ENCODE measurements at regions not wholly inside any gene's neighbourhood (a gene's known extent, or its start where the extent isn't known, plus 50 kb on each side); places are given as distances from the start of the nearest gene placed in this dataset.
"Not testable (repeated sequence)": the region's sequence is repeated elsewhere in the genome, so short reads cannot be mapped to it uniquely, and the experiment has no call there.

DNA sequence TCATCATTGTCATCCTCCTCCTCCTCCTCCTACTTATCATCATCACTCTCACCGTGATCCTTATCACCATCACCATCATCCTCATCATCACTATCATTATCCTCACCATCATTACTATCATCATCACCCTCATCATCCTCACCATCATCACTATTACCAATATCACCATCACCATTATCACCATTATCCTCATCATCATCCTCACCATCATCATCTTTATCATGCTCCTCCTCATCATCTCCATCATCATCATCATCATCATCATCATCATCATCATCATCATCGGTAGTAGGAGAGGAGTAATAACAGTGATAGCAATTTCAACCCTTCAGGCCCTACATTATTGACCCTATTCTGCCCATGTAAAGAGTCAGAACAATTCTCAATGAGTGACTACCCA lies 345.9 kb upstream of the ZNF32 start:
- TF ChIP-seq POLR2A (IDR thresholded peaks at IDR 0.05): no peak
- TF ChIP-seq, protein P1, sequence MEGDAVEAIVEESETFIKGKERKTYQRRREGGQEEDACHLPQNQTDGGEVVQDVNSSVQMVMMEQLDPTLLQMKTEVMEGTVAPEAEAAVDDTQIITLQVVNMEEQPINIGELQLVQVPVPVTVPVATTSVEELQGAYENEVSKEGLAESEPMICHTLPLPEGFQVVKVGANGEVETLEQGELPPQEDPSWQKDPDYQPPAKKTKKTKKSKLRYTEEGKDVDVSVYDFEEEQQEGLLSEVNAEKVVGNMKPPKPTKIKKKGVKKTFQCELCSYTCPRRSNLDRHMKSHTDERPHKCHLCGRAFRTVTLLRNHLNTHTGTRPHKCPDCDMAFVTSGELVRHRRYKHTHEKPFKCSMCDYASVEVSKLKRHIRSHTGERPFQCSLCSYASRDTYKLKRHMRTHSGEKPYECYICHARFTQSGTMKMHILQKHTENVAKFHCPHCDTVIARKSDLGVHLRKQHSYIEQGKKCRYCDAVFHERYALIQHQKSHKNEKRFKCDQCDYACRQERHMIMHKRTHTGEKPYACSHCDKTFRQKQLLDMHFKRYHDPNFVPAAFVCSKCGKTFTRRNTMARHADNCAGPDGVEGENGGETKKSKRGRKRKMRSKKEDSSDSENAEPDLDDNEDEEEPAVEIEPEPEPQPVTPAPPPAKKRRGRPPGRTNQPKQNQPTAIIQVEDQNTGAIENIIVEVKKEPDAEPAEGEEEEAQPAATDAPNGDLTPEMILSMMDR (IDR thresholded peaks at IDR 0.05): no peak
- Histone ChIP-seq H3K27ac (no peak overlapping the region), H3K4me1 (peaks cover 0 to 13% (median 10%) of the 10 kb centered on the region in 3 donors), H3K36me3 (no peaks in the 10 kb centered on the region), H3K27me3 (no peaks in the 10 kb centered on the region), H3K4me3 (no peak overlapping the region), H3K9me3 (no peaks in the 10 kb centered on the region)
- DNase-seq: no peak
- 92 to 93% methylated on average over 2 of the region's 2 CpGs for WGBS, 2 donors
- intact Hi-C loops (cut with DNase I): no loop called here

DNA sequence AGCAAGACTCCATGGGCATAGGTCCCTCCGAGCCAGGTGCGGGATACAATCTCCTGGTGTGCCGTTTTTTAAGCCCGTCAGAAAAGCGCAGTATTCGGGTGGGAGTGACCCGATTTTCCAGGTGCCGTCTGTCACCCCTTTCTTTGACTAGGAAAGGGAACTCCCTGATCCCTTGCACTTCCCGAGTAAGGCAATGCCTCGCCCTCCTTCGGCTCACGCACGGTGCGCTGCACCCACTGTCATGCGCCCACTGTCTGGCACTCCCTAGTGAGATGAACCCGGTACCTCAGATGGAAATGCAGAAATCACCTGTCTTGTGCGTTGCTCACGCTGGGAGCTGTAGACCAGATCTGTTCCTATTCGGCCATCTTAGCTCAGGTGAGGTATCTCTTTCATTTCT lies 344.1 kb upstream of the ZNF32 start:
- H3K9me3 ChIP-seq; H3K36me3 ChIP-seq; H3K4me3 ChIP-seq; H3K27me3 ChIP-seq; H3K27ac ChIP-seq; DNase-seq; intact Hi-C loops (cut with DNase I); H3K4me1 ChIP-seq: not testable (repeated sequence)
- 87 to 98% methylated on average over 14 to 17 of the region's 19 CpGs for WGBS, 2 donors

DNA sequence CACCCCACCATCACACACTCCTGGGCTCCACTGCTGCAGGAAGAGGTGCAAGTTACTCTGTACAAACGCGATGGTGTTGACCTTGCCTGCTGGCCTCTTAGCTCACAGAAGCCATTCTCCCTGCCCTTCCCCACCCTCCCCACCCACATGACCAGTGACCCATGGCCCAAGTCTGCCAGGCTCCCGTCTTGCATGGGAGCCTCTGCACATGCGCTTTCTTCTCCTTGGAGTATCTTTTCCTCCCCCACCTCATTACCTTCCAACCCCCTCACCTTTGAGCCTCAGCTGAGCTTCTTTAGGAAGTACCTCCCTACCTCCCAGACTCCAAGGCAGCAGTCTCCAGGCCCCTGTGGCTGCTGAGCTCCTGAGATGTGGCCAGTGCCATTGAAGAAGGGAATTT lies 337.7 kb upstream of the ZNF32 start:
- Histone ChIP-seq H3K4me3 (no peak overlapping the region), H3K27ac (no peak overlapping the region), H3K36me3 (no peaks in the 10 kb centered on the region), H3K4me1 (no peaks in the 10 kb centered on the region), H3K27me3 (no peaks in the 10 kb centered on the region), H3K9me3 (no peaks in the 10 kb centered on the region)
- 79 to 88% methylated on average over 4 of the region's 4 CpGs for WGBS, 2 donors
- intact Hi-C loops (cut with DNase I): no loop called here
- DNase-seq: no peak
- TF ChIP-seq, protein P1 (IDR thresholded peaks at IDR 0.05): no peak
- TF ChIP-seq POLR2A (IDR thresholded peaks at IDR 0.05): no peak

DNA sequence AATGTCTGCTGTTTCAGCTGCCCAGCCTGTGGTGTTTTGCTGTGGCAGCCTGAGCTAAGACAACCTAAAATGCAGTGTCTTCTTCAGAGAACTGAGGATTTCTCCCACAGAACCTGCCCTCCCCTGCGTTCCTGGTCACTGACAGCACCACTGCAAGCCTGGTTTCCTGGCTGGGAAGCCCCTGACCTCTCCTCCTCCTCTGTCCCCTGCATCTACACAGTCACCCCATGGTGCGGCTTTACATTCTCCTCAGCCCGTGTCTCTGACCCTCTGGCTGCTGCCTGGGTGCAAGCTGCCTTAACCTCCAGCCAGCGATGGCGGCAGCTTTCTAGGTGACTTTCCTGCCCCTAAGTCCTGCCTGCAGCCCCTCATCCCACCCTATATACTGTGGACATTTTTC lies 337.3 kb upstream of the ZNF32 start:
- H3K27ac ChIP-seq: no peak overlapping the region
- intact Hi-C loops (cut with DNase I): no loop called here
- no peak for TF ChIP-seq POLR2A (IDR thresholded peaks at IDR 0.05)
- TF ChIP-seq, protein P1 (IDR thresholded peaks at IDR 0.05): no peak
- no peaks in the 10 kb centered on the region for H3K4me1 ChIP-seq
- H3K4me3 ChIP-seq: no peak overlapping the region
- 87 to 95% methylated on average over 4 to 5 of the region's 5 CpGs for WGBS, 2 donors
- DNase-seq: no peak
- H3K27me3 ChIP-seq: no peaks in the 10 kb centered on the region
- H3K9me3 ChIP-seq: no peaks in the 10 kb centered on the region
- H3K36me3 ChIP-seq: no peaks in the 10 kb centered on the region

DNA sequence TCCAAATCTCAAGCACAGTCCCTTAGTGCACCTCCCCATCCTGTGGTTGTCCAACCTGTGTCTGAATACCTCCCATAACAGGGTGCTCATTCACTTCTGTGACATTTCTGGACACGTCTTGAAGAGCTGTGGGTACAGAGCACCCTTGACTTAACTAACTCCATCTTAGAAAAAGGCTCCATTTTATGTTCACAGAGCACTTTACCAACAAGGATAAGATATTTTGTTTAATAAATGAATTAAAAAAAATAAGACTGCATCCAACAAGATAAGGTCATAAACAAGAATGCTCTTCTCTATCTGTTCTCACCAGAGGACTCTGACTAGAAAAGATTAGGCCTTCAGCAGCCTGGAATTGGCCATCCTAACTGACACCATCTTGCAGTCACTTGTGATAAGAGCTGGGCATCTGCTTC lies 335.2 kb upstream of the ZNF32 start:
- H3K27me3 ChIP-seq: no peaks in the 10 kb centered on the region
- H3K36me3 ChIP-seq: no peaks in the 10 kb centered on the region
- no peak overlapping the region for H3K27ac ChIP-seq
- TF ChIP-seq, protein P1 (IDR thresholded peaks at IDR 0.05): no peak
- TF ChIP-seq POLR2A (IDR thresholded peaks at IDR 0.05): no peak
- intact Hi-C loops (cut with DNase I): no loop called here
- H3K9me3 ChIP-seq: no peaks in the 10 kb centered on the region
- H3K4me3 ChIP-seq: no peak overlapping the region
- no peak for DNase-seq
- no peaks in the 10 kb centered on the region for H3K4me1 ChIP-seq
- WGBS, 2 donors: 55 to 73% methylated on average over 1 of the region's 1 CpG

DNA sequence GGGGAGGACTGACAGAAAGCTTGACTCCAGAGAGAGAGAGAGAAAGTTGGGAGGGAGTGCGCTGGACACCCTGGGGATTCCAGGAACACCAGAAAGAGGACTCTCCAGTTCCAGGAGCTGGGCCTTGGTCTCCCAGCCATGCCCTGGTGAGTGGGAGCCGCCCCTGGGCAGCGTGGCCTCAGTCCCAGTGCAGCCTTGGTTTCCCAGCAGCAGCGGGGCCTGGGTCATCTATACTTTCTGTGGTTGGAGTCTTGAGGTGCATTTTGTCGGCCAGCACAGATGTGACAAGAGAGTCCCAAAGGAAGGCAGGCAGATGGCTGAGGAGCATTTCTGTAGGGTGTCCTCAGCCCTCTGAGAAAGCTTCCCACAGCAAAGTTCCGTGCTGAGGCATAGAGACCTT lies 334.7 kb upstream of the ZNF32 start:
- no peaks in the 10 kb centered on the region for H3K27me3 ChIP-seq
- H3K9me3 ChIP-seq: no peaks in the 10 kb centered on the region
- DNase-seq: no peak
- WGBS, 2 donors: 67 to 80% methylated on average over 4 of the region's 6 CpGs
- H3K4me1 ChIP-seq: no peaks in the 10 kb centered on the region
- TF ChIP-seq POLR2A (IDR thresholded peaks at IDR 0.05): no peak
- TF ChIP-seq, protein P1 (IDR thresholded peaks at IDR 0.05): no peak
- intact Hi-C loops (cut with DNase I): no loop called here
- H3K27ac ChIP-seq: no peak overlapping the region
- no peaks in the 10 kb centered on the region for H3K36me3 ChIP-seq
- H3K4me3 ChIP-seq: no peak overlapping the region
